ENCODE measurements at regions not wholly inside any gene's neighbourhood (a gene's known extent, or its start where the extent isn't known, plus 50 kb on each side); places are given as distances from the start of the nearest gene placed in this dataset.
"Not testable (repeated sequence)": the region's sequence is repeated elsewhere in the genome, so short reads cannot be mapped to it uniquely, and the experiment has no call there.

- DNase-seq = not testable (repeated sequence)
Observed at GRCh38 chr4:23080171-23080570, 387.4 kb downstream of the GBA3 start.

GRCh38 chr4:23070848-23071570, 378.3 kb downstream of the GBA3 start:
- no peak for DNase-seq

DNA sequence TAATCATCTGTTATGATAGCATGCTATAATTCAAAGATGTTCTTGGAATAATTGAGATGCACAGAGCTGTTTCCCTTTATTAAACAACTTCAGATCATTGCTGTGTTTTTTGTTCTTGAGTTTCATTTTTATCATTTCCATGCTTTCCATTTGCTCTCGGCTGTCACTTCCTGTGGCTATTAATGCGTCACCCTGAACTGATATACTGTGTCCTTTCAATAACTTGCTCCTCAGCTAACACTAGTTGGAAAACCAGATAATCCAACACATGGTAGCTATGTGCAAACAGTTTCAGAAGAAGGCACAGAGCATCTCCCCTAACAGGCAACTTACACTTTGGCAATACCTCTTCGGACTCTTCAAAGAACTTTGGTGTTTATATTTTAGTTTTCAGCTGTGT, 376.0 kb downstream of the GBA3 start:
- DNase-seq = no peak

- no peak for DNase-seq
Observed at GRCh38 chr4:23068287-23068686, 375.6 kb downstream of the GBA3 start.

GRCh38 chr4:23062188-23062587, 369.5 kb downstream of the GBA3 start:
- no peak for DNase-seq

DNA sequence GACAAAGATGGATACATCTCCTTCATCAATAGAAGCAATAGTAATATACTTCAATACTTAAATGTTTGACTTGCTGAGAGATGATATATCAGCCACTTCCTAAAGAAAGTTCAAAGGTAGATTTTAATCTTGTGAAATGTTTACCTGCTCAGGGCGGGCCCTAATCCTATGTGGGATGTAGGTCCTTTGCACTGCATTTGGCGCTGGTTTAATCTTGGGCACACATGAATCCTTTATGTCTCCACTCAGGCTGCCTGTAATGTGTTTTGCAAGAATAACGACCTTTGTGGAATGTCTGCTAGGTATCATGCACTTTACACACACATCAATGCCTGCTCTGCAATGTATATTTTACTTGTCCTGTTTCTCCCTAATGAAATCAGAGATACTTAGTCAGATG, 368.7 kb downstream of the GBA3 start:
- no peak for DNase-seq

DNA sequence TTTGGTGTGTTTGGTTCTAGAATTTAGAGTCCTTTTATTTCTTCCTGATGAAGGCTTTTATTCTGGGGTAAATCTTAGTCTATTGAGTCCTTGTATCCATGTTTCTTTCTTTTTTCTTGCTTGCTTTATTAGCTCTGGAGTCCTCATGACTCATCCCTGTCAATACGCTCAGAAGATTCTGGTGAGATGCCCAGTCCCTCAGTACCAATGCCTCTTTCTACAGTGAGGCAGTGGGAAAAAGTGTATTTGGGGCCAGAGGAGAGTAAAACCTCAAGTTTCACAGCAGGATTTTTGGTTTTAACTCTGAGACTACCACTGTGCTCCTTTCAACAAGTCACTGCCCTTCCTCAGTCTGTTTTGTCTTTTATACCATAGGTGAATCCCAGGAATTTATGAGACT, 368.0 kb downstream of the GBA3 start:
- DNase-seq = peak; percentile 44

DNA sequence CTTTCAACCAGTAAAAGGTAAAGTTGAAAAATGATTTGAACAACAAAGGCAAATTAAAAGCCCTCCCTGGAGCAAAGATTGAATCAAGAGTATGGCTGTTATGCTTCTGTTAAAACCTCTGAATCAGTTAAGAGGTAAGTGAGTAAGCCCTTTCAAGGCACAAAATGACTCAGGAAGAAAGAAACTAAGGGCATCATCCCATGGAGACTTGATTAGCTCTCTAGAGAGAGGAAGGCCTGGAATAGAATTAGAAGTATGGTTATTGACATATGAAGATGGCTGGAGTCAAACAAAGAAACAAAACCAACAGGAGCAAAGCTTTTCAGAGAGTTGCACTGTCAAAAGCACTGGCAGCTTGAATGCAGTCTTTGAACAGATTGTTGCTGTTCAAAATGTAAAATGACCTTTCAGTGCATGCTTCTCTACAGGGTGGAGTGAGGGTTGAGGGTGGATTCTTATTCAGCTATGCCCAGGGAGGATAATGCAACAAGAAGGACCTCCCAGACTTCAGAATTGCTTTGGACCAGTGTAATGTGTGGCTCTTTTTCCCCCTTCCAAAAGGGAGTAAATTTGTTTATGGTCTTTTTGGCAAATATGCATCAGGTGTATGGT, 365.5 kb downstream of the GBA3 start:
- DNase-seq = no peak

- peak; percentile 43 for DNase-seq
Observed at GRCh38 chr4:23041501-23041900, 348.8 kb downstream of the GBA3 start.

DNA sequence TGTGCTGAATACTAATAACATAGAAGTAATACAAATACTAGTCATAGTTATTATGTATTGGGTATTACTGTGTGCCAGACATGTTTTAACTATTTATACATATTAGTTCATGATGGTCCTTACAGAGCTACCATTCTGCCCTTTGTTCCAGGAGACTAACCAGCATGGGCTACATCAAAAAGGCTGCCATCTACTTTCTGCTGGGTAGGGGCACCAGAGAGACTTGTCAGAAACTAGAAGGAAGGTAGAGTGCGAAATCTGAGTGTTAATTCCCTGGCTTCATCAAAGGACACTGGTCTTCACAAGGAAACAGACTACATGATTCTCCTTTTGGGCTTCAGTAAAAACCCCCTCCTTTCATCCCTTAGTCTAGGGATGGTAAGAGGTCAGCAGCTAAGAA, 347.8 kb downstream of the GBA3 start:
- DNase-seq = no peak

DNA sequence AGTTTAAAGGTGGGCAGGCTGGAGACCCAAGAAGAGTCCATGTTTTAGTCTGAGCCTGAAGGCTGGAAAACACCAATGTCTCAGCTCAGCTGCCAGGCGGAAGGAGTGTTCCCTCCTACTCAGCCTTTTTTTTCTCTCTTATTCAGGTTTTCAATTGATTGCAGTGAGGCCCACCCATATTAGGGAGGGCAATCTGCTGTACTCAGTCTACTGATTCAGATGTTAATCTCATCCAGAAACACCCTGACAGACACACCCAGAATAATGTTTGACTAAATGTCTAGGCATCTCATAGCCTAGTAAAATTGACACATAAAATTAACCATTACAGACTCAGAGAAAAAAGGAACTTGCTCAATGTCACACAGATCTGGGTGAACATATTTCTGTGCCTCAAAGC, 347.1 kb downstream of the GBA3 start:
- peak; percentile 63 for DNase-seq

DNA sequence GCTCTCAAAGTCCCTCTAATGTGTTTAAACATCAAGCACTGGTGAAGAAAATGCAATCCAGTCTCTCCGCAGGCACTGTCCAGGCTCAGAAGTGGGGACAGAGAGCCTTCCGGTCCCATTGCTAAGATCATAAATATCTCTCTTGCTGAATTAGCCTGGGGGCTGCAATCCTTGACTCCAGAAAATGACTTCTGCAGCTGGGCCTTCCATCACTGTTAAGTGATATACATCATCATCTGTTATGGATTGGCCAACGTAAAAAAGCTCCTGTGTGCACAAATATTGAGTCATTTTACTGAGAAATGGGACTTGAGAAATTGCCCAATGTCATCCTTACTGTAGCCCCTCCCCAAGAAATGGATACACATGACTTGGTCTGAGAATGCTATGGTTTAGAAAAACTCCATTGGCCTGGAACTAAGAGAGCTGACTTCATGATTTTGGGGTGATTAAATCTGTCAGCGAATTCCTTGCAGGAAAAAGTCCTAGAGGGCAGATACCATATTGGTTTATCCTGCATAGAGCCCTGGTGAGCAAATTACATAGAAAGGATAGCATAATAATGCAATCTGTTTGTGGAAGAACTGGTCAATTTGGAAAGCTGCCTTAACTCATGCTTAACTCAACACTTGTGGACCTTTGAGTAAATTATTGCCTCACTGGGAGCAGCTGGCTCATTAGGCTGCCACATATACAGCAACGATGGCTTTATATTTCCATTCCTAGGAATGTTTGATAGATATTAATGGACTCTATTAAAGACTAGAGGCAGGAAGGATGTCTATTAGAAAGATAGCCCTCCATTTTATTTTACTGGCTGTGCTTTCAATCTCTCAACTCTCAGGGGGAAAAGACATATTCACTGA, 346.1 kb downstream of the GBA3 start:
- peak; percentile 26 for DNase-seq

GRCh38 chr4:23036921-23037495, 344.3 kb downstream of the GBA3 start:
- no peak for DNase-seq

DNA sequence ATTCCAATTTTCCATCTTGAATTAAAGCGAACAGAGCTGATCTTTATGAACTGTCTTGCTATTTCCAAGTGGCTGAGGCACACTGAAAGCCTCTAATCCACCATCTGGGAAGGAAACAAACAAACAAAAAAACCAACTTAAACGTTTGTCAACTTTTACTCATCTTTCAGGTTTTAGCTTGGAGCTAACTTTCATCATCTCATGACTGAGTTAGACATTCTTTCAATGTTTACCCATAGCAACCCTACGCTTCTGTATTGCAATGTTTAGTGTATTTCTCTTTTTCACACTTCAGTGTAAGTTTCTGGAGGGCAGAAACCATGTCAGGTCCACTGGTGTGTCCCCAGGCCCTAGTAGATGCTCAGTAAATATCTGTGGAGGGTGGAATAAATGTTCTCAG, 343.8 kb downstream of the GBA3 start:
- no peak for DNase-seq

DNA sequence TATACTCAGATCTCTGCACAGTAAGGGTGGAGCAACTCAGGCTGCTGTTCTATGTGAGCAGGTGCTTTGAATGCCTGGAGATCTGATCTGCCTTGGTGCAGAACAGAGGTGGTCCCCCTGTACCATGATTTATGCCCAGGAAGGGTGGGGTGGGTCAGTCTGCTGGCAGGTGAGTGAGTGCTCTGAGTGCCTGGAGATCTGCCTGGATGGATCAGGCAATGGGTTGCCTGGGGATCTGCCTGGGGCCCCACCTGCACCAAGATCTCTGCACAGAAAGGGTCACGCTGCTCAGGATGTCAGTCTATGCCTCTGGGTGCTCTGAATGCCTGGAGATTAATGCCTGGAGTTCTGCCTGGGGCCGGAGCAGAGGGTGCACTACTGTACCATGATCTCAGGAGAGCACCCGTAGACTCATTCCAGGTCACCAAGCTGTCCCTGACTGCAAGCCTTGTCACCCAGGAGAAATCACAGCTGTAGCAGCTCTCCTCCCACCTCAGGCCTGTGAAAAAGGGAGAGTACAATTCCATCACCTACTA, 342.9 kb downstream of the GBA3 start:
- DNase-seq = no peak

DNA sequence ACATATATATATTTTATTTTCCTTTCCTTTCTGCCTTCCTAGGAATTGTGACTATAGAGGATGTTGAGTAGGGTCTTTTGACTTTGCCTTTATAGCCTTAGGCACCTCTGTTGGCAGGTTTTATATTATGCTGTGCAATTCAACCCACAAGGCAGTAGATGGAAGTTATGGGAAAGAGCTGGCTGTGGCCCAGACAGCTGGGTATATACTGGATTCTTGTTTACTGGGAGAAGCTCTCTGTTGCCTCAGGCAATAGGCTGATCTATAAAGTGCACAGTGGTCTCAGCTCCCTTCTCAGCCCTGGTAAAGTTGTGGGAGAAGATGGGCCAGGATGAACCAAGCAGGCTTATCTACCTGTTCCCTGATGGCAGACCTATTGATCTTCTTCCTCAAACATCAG, 342.0 kb downstream of the GBA3 start:
- DNase-seq = peak; percentile 11

GRCh38 chr4:23033796-23034195, 341.1 kb downstream of the GBA3 start:
- peak; percentile 90 for DNase-seq

DNA sequence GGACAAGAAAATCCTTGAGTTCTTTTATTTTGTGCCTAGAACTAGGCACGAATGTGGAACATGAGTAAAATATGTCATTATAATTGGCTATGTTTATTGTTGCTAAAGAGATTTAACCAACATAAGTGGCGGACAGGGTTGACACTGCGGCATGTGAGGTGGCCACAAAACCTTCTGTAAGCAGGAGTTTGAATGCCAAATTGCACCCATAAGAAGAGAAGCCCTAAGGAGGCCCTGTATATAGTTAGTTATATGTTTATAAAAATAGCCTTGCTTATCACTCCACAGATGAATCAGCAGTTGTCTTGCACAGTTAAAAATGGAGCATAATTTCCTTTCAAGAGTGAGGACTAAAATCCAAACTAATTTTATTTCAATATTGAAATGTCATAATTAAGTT, 336.1 kb downstream of the GBA3 start:
- DNase-seq = no peak

- no peak for DNase-seq
Observed at GRCh38 chr4:23023666-23024065, 330.9 kb downstream of the GBA3 start.

GRCh38 chr4:23023121-23023520, 330.4 kb downstream of the GBA3 start:
- DNase-seq = peak; percentile 28

- DNase-seq = peak; percentile 94
Observed at GRCh38 chr4:23022032-23022431, 329.3 kb downstream of the GBA3 start.

- no peak for DNase-seq
Observed at GRCh38 chr4:23021040-23021439, 328.3 kb downstream of the GBA3 start.

DNA sequence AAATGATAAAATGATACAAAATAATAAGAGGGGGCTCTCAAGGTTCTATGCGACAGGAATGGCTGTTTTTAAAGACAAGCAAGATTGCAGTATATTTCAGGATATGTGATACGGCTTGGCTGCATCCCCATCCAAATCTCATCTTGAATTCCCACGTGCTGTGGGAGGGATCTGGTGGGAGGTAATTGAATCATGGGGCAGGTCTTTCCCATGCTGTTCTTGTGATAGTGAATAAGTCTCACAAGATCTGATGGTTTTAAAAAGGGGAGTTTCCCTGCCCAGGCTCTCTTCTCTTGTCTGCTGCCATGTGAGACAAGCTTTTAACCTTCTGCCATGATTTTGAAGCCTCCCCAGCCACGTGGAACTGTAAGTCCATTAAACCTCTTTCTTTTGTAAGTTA, 327.7 kb downstream of the GBA3 start:
- DNase-seq = not testable (repeated sequence)

All from fibroblast of skin of right biceps (primary cell).